Embryonic facial prominence (tissue), 1 donor: ENCODE measurements at regions not wholly inside any gene's neighbourhood (a gene's known extent, or its start where the extent isn't known, plus 50 kb on each side); places are given as distances from the start of the nearest gene placed in this dataset.
"Not testable (repeated sequence)": the region's sequence is repeated elsewhere in the genome, so short reads cannot be mapped to it uniquely, and the experiment has no call there.

Experiments
- DNase-seq: peaks from one replicate; pipeline ENCODE4 v3.0.0-alpha.2; 2016; ENCODE audit errors: extremely low spot score

GRCh38 chr6:15956205-15957106 is 172.4 kb upstream of the MYLIP start:
- no peak for DNase-seq

DNA sequence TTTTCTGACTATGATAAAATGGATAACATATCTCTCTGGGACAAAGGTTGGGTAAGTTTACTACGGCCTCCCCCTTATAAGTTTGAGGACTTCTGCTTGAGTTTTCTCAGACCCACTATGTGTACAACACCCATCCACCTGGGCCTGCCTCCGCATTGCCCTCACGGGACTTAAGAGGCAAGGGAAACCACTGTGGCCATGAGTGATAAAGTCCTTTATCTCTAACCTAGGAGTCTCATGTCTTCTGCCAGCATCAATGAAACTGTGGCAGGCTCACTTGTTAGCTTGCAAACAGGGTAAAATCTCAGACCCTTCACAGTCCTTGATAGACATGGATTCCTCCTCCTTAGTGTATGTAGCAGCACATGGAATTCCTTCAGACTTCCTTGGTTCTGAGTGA is 173.4 kb upstream of the MYLIP start:
- no peak for DNase-seq

- no peak for DNase-seq
These were observed 175.6 kb upstream of the MYLIP start for GRCh38 chr6:15953152-15953880.

DNA sequence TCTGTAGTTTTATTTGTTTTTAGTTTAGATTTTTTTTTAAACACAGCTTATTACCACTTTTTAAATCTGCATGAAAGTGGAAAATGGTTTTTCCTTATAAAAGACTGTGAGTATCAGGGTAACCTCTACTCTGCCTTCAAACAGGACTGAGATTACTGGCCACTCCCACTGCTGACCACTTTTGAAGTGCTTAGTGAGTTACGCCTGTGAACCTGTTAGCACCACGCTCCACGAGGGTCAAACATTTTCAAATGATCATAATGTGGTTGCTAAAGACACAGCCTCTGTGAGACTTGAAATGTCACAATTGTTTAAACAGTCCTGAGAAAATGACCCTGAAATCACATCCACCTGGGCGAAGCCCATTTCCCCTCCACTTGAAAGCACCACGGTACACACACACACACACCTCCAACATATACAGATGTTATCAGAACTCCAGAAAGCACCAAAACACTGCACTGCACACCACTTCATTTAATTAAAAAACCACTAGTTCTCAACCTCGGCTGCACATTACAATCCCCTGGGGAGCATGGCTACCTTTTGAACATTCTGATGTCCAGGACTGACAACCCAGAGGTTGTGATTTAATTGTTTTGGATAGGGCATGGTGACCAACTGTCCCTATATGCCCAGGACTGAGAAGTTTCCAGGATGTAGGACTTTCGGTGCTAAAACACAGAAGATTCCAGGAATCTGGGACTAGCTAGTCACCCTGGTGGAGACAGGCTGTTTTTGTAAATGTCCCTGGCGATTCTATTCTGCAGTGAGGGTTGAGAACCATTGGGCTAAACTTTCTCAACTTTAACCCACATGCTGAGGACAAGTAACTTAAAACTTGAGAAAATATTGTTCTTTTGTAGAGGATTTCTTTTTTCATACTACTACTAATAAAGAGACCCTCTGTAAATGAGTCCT is 176.4 kb upstream of the MYLIP start:
- DNase-seq, result no peak

GRCh38 chr6:15950962-15951569 is 177.8 kb upstream of the MYLIP start:
- DNase-seq, result no peak

- no peak for DNase-seq
These were observed 178.9 kb upstream of the MYLIP start for GRCh38 chr6:15949982-15950381.

- DNase-seq, result no peak
These were observed 179.7 kb upstream of the MYLIP start for GRCh38 chr6:15948930-15949900.

- DNase-seq, result no peak
These were observed 181.0 kb upstream of the MYLIP start for GRCh38 chr6:15947923-15948322.

GRCh38 chr6:15947436-15947835 is 181.4 kb upstream of the MYLIP start:
- no peak for DNase-seq

DNA sequence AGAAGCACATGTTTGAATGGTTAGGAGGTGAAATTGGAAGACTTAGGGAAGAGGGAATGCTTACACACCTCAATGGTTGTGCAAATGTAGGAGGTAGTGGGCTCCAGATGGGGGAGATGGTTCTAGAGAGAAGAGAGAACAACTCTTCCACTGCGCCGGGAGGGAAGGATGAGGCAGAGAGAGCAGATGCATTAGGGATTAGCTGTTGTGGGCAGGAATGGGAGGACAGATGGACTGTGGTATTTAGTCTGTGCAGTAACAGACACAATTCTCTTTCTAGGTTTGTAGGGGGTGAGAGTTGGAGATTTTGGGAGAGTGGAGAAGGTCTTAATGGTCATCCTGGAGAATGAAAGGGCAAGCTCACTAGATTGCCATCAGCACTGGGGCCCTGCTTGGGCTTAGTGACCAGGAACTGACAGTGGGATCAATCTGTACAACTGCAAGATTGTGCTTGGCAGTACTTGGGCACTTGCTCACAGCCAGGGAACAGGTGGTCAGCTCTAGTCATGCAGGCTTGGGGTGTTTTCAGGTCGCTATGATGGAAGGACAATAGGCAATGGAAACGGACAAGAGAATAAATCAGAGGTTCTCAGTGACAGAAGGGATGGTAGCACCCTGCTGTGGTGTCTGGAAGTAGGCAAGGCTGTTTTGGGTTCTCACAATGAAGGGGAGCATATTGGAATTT is 182.0 kb upstream of the MYLIP start:
- no peak for DNase-seq

GRCh38 chr6:15945593-15946159 is 183.2 kb upstream of the MYLIP start:
- no peak for DNase-seq

DNA sequence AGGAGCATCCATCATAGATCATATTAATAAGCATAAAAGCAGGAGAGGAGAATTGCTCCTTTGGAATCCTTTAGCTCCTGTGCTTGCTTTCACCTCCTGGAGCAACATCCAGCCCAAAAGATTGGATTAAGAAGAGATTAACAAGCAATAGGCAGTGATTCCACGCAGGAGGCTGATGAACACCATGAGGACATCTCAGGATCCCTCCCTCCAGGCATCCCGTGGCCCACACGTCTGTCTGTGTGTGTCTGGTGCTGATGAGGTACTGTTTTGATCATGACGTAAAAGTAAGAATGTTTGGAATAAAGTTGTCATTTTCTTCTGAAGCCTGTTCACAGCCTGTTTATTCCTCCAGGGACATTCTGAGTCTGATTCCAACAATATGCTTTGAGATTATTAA is 185.5 kb upstream of the MYLIP start:
- DNase-seq, result no peak

- no peak for DNase-seq
These were observed 187.7 kb upstream of the MYLIP start for GRCh38 chr6:15941168-15941567.

GRCh38 chr6:15938107-15938506 is 190.8 kb upstream of the MYLIP start:
- no peak for DNase-seq

GRCh38 chr6:15937602-15938001 is 191.3 kb upstream of the MYLIP start:
- DNase-seq, result no peak

DNA sequence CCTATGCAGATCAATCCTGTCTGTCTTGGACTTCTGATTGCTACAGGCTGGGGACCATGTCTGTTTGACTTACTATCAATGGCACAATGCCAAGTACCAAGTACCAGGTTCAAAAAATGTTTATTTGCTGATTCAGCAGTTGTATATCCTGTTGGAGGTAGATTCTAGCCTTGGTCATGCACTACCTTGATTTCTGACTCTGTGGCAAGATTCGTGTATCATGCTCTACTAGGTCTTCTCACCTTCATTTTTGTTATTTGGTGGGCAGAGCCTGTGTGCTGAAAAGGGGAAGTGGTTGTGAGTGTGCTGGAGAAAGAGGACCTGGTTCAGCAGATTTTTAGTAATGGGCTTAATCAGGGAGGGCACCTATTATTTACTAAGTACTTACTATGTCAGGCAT is 192.4 kb upstream of the MYLIP start:
- DNase-seq, result no peak

- no peak for DNase-seq
These were observed 193.2 kb upstream of the MYLIP start for GRCh38 chr6:15935661-15936060.

- DNase-seq, result not testable (repeated sequence)
These were observed 197.2 kb upstream of the MYLIP start for GRCh38 chr6:15931697-15932096.

GRCh38 chr6:15930207-15930606 is 198.7 kb upstream of the MYLIP start:
- no peak for DNase-seq
